MM.1S (cell line): ENCODE measurements at regions not wholly inside any gene's neighbourhood (a gene's known extent, or its start where the extent isn't known, plus 50 kb on each side); places are given as distances from the start of the nearest gene placed in this dataset.
A peak's percentile ranks its signal among the peaks of the same experiment; 100 is the strongest.

Experiments
- DNase-seq: peaks from one replicate; pipeline ENCODE4 v3.0.0-alpha.2; 2015
- H2AFZ ChIP-seq: fragments of 300-600 bp; sonication (generic); 2 replicates; pipeline ENCODE4 v1.6.0; 2016; ENCODE audit warnings: antibody characterized with exemption, low read length
- H3F3A ChIP-seq: fragments of 300-600 bp; sonication (generic); 2 replicates; pipeline ENCODE4 v1.6.1; 2016; ENCODE audit warnings: mild to moderate bottlenecking, antibody characterized with exemption, low read length, moderate library complexity, mixed read lengths; ENCODE audit not compliant: insufficient read depth
- H3K27ac ChIP-seq: fragments of 300-600 bp; sonication (generic); 2 replicates; pipeline ENCODE4 v1.5.1; 2016; ENCODE audit warnings: mild to moderate bottlenecking, low read length
- H3K27me3 ChIP-seq: fragments of 300-600 bp; sonication (generic); replicated peaks from 2 replicates; pipeline ENCODE4 v1.6.0; 2016; ENCODE audit warnings: low read length; ENCODE audit not compliant: insufficient read depth
- H3K36me3 ChIP-seq: fragments of 300-600 bp; sonication (generic); replicated peaks from 2 replicates; pipeline ENCODE4 v1.6.1; 2016; ENCODE audit warnings: mild to moderate bottlenecking, low read length, mixed read lengths; ENCODE audit not compliant: insufficient read depth
- H3K4me1 ChIP-seq: fragments of 300-600 bp; sonication (generic); 2 replicates; pipeline ENCODE4 v1.6.1; 2016; ENCODE audit warnings: low read length, mixed read lengths
- H3K4me2 ChIP-seq: fragments of 300-600 bp; sonication (generic); 2 replicates; pipeline ENCODE4 v1.6.0; 2016; ENCODE audit warnings: low read depth, low read length
- H3K4me3 ChIP-seq: fragments of 300-600 bp; sonication (generic); 2 replicates; pipeline ENCODE4 v1.5.1; 2016; ENCODE audit warnings: low read length, mixed read lengths
- H3K79me2 ChIP-seq: fragments of 300-600 bp; sonication (generic); 2 replicates; pipeline ENCODE4 v1.6.1; 2016; ENCODE audit warnings: mixed run types, low read length, mixed read lengths
- H3K9ac ChIP-seq: fragments of 300-600 bp; sonication (generic); 2 replicates; pipeline ENCODE4 v1.6.1; 2016; ENCODE audit warnings: low read length, mixed read lengths
- H3K9me2 ChIP-seq: fragments of 300-600 bp; sonication (generic); replicated peaks from 2 replicates; pipeline ENCODE4 v1.6.1; 2016; ENCODE audit warnings: mild to moderate bottlenecking, low read length, mixed read lengths; ENCODE audit not compliant: insufficient read depth
- H3K9me3 ChIP-seq: fragments of 300-600 bp; sonication (generic); replicated peaks from 2 replicates; pipeline ENCODE4 v1.6.1; 2016; ENCODE audit warnings: mild to moderate bottlenecking, low read length, mixed read lengths; ENCODE audit not compliant: insufficient read depth
- H4K20me1 ChIP-seq: fragments of 300-600 bp; sonication (generic); 2 replicates; pipeline ENCODE4 v1.6.1; 2016; ENCODE audit warnings: mild to moderate bottlenecking, low read length, moderate library complexity, mixed read lengths; ENCODE audit not compliant: insufficient read depth
- EZH2 ChIP-seq: fragments of 300-600 bp; sonication (generic); optimal IDR thresholded peaks from 2 replicates; pipeline ENCODE3; 2017; ENCODE audit warnings: low read depth, mild to moderate bottlenecking, antibody characterized with exemption, low read length, mixed read lengths
- EZH2phosphoT487 ChIP-seq: fragments of 300-600 bp; sonication (generic); IDR thresholded peaks from 2 replicates; pipeline ENCODE4 v1.6.1; 2018; ENCODE audit warnings: antibody characterized with exemption, low read length
- TF ChIP-seq, protein P1 (sequence below): fragments of 300-600 bp; sonication (generic); IDR thresholded peaks from 2 replicates; pipeline ENCODE4 v1.5.1; 2016; ENCODE audit warnings: antibody characterized with exemption, low read length, mixed read lengths

DNA sequence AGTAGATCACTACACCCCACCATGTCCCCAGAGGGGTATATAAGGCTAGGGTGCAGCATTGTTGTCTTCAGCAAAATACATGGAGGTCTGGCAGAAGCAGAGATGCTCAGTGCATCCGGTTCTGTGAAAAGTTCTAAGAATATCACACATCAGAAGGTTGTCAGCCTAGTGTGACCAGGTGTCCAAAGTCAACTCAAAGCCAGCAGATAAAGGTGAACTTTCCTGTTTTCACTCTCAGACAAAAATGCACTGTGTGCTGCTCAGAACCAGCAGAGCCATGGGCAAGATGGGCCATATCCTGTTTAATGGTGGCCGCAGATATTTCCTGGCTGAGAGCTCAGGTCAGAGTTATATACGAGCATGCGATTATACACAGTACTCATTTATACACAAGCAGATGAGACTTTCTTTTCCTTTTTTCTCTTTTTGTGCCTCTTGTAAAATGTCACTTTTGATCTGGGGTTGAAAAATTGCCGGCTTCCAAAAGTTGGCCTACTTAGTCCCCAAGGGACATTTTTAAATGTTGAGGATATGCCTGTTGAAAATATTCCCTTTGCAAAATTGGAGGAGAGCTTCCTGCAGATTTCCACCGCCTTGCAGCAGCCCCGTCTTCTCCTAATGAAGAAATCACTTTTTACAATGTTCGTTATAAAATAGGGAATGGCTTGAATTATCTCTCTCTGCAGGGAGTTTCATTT is 425.6 kb upstream of the SALL1 start:
- H3K4me1 ChIP-seq: peaks cover 15% of the 10 kb centered on the region

DNA sequence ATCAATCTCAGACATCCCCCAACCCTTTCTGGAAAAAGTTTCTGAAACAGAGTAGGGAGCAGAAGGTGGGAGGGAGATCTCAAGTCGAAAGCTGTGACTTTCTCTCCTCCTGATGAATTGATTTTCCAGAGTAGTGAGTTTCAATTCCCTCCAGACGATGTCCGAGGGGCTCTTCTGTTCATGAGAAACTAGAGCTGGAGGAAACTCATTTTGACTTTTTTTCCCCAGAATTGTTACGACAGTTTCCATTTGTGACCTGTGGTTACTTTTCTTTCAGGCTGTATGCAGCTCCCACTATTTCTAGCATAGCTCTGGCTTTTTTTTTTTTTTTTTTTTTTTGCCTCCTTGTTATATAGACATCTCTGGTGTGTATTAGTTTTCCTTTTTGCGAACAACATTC is 422.1 kb upstream of the SALL1 start:
- Histone ChIP-seq H3K27me3 (no peaks in the 10 kb centered on the region), H3K79me2 (no peaks in the 10 kb centered on the region), H3K36me3 (no peaks in the 10 kb centered on the region), H3K4me3 (no peak overlapping the region), H3K27ac (no peak overlapping the region), H3K4me2 (no peak overlapping the region), H3K4me1 (peaks cover 21% of the 10 kb centered on the region), H3K9me2 (no peaks in the 10 kb centered on the region), H3K9me3 (no peaks in the 10 kb centered on the region), H3K9ac (no peak overlapping the region), H4K20me1 (no peaks in the 10 kb centered on the region), H2AFZ (no peak overlapping the region), H3F3A (peaks cover 10% of the 10 kb centered on the region; the same call in 1 of the 2 replicates)
- DNase-seq: no peak
- TF ChIP-seq, protein P1, sequence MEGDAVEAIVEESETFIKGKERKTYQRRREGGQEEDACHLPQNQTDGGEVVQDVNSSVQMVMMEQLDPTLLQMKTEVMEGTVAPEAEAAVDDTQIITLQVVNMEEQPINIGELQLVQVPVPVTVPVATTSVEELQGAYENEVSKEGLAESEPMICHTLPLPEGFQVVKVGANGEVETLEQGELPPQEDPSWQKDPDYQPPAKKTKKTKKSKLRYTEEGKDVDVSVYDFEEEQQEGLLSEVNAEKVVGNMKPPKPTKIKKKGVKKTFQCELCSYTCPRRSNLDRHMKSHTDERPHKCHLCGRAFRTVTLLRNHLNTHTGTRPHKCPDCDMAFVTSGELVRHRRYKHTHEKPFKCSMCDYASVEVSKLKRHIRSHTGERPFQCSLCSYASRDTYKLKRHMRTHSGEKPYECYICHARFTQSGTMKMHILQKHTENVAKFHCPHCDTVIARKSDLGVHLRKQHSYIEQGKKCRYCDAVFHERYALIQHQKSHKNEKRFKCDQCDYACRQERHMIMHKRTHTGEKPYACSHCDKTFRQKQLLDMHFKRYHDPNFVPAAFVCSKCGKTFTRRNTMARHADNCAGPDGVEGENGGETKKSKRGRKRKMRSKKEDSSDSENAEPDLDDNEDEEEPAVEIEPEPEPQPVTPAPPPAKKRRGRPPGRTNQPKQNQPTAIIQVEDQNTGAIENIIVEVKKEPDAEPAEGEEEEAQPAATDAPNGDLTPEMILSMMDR: no peak
- TF ChIP-seq EZH2 (no peak), EZH2phosphoT487 (no peak)

More for the DNA sequence above, 425.6 kb upstream of the SALL1 start:
- no peak overlapping the region for H3K9ac ChIP-seq
- peaks cover 4% of the 10 kb centered on the region; the same call in 1 of the 2 replicates for H3F3A ChIP-seq
- DNase-seq: peak; percentile 65
- no peak overlapping the region for H3K4me3 ChIP-seq
- H3K27ac ChIP-seq: peak overlapping the region; percentile 6; the same call in 1 of the 2 replicates
- no peaks in the 10 kb centered on the region for H3K27me3 ChIP-seq
- no peaks in the 10 kb centered on the region for H3K79me2 ChIP-seq
- H3K36me3 ChIP-seq: no peaks in the 10 kb centered on the region
- H3K9me2 ChIP-seq: no peaks in the 10 kb centered on the region
- TF ChIP-seq EZH2 (no peak), EZH2phosphoT487 (no peak)
- TF ChIP-seq, protein P1: no peak
- no peaks in the 10 kb centered on the region for H3K9me3 ChIP-seq
- H2AFZ ChIP-seq: no peak overlapping the region
- H3K4me2 ChIP-seq: peak overlapping the region; percentile 14; the same call in 1 of the 2 replicates
- no peaks in the 10 kb centered on the region for H4K20me1 ChIP-seq

DNA sequence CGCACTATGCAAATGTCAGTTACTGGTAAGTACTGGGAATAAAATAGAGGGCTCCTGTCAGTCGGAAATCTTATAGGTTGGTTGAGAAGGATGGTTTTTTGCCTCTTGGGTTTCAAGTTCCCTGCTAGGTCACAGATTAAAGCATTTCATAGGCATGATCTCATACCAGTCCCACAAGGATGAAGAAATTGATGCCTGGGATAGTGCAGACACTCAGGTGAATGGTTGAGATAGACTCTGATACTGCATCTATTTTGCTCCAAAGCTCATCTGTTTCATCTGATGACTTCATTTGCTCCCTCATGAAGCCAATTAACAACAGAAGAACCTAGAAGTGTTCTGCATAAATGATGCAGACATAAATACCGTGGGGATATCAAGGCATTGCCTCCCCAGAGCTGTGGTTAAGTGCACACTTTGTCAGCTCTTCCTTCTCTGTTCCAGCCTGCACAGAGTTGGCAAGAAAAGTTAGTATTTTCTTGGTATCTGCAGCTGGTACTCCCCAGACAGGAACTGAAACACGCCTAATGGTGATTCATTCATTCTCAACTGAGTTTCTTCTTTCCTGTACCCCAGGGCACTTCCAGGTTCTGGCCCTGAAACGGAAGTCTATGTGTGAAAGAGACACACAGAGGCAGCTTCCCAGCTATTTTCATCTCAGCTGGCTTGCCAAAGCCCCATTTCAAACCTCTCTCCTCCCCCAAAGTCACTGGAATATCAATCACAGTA is 418.3 kb upstream of the SALL1 start:
- Histone ChIP-seq H3K36me3 (no peaks in the 10 kb centered on the region), H3K9me2 (no peaks in the 10 kb centered on the region), H3K4me3 (no peak overlapping the region), H3F3A (peaks cover 6% of the 10 kb centered on the region; the same call in 1 of the 2 replicates), H3K27me3 (no peaks in the 10 kb centered on the region), H4K20me1 (no peaks in the 10 kb centered on the region), H3K4me2 (peak overlapping the region; percentile 24; the same call in 1 of the 2 replicates), H3K4me1 (peaks cover 6% of the 10 kb centered on the region; the same call in 1 of the 2 replicates), H3K27ac (peak overlapping the region; percentile 23; the same call in 1 of the 2 replicates), H2AFZ (peak overlapping the region; percentile 3; the same call in 1 of the 2 replicates), H3K79me2 (no peaks in the 10 kb centered on the region), H3K9me3 (no peaks in the 10 kb centered on the region), H3K9ac (no peak overlapping the region)
- DNase-seq: peak; percentile 71
- TF ChIP-seq EZH2: no peak
- TF ChIP-seq, protein P1: no peak
- TF ChIP-seq EZH2phosphoT487: no peak
